ENCODE measurements at regions not wholly inside any gene's neighbourhood (a gene's known extent, or its start where the extent isn't known, plus 50 kb on each side); places are given as distances from the start of the nearest gene placed in this dataset.

- DNase-seq: no peak
These were observed 61.7 kb upstream of the HMGN3 start for GRCh38 chr6:79296211-79296610.
